HAP-1 (cell line): ENCODE measurements at regions not wholly inside any gene's neighbourhood (a gene's known extent, or its start where the extent isn't known, plus 50 kb on each side); places are given as distances from the start of the nearest gene placed in this dataset.

Experiments used
- DNase-seq, 2 experiments: peaks; one replicate each; pipeline ENCODE4 v3.0.0-alpha.2; 2016 to 2020; ENCODE audit warnings: low spot score in 2 of 2
- H3K27me3 ChIP-seq: fragments of 250-450 bp; sonication (Bioruptor Pico); 2 replicates; pipeline ENCODE4 v1.5.1; 2020; ENCODE audit warnings: low read depth, mild to moderate bottlenecking, moderate library complexity
- H3K36me3 ChIP-seq: fragments of 250-450 bp; sonication (Bioruptor Pico); replicated peaks from 2 replicates; pipeline ENCODE4 v1.5.1; 2020; ENCODE audit warnings: mild to moderate bottlenecking
- H3K4me1 ChIP-seq: fragments of 250-450 bp; sonication (Bioruptor Pico); 2 replicates; pipeline ENCODE4 v1.5.1; 2020; ENCODE audit warnings: mild to moderate bottlenecking
- H3K4me3 ChIP-seq: fragments of 250-450 bp; sonication (Bioruptor Pico); 2 replicates; pipeline ENCODE4 v1.5.1; 2020; ENCODE audit warnings: mild to moderate bottlenecking, moderate library complexity
- H3K9me3 ChIP-seq: fragments of 250-450 bp; sonication (Bioruptor Pico); 2 replicates; pipeline ENCODE4 v1.5.1; 2020; ENCODE audit warnings: mild to moderate bottlenecking, moderate library complexity
- in situ Hi-C: fragments of 300-500 bp; cut with MboI; formaldehyde crosslinking; loops from 3 replicates; pipeline ENCODE4 v1.14.3; 2020; ENCODE audit warnings: low sequenced_read_pairs, inconsistent platforms, mixed read lengths

- Histone ChIP-seq H3K4me1 (no peaks in the 10 kb centered on the region), H3K9me3 (0 out of 2 replicates have a peak, but pooled peaks cover 2% of the 10 kb centered on the region)
- DNase-seq: no peak
Observed at GRCh38 chr16:65213866-65214595, 92.2 kb upstream of the CDH11 start.

GRCh38 chr16:65212791-65213190 lies 90.9 kb upstream of the CDH11 start:
- H3K36me3 ChIP-seq: no peaks in the 10 kb centered on the region
- no peak for DNase-seq
- in situ Hi-C loops: no loop called here

More at GRCh38 chr16:65213866-65214595, 92.2 kb upstream of the CDH11 start:
- Histone ChIP-seq H3K36me3 (no peaks in the 10 kb centered on the region), H3K27me3 (no peaks in the 10 kb centered on the region), H3K4me3 (no peak overlapping the region)
- in situ Hi-C loops: no loop called here

GRCh38 chr16:65212240-65212639 lies 90.4 kb upstream of the CDH11 start:
- H3K4me1 ChIP-seq: no peaks in the 10 kb centered on the region
- in situ Hi-C loops: no loop called here
- no peaks in the 10 kb centered on the region for H3K27me3 ChIP-seq
- no peak for DNase-seq
- no peaks in the 10 kb centered on the region for H3K36me3 ChIP-seq
- no peak overlapping the region for H3K4me3 ChIP-seq
- no peaks in the 10 kb centered on the region for H3K9me3 ChIP-seq

More at GRCh38 chr16:65212791-65213190, 90.9 kb upstream of the CDH11 start:
- H3K9me3 ChIP-seq: no peaks in the 10 kb centered on the region
- no peaks in the 10 kb centered on the region for H3K4me1 ChIP-seq
- H3K4me3 ChIP-seq: no peak overlapping the region
- no peaks in the 10 kb centered on the region for H3K27me3 ChIP-seq

GRCh38 chr16:65202461-65202860 lies 80.6 kb upstream of the CDH11 start:
- no peak overlapping the region for H3K4me3 ChIP-seq
- H3K9me3 ChIP-seq: no peaks in the 10 kb centered on the region
- no peaks in the 10 kb centered on the region for H3K27me3 ChIP-seq
- in situ Hi-C loops: no loop called here
- DNase-seq: no peak
- H3K36me3 ChIP-seq: no peaks in the 10 kb centered on the region
- no peaks in the 10 kb centered on the region for H3K4me1 ChIP-seq

- in situ Hi-C loops: no loop called here
- no peak for DNase-seq
- Histone ChIP-seq H3K4me1 (no peaks in the 10 kb centered on the region), H3K27me3 (no peaks in the 10 kb centered on the region), H3K9me3 (no peaks in the 10 kb centered on the region), H3K36me3 (no peaks in the 10 kb centered on the region), H3K4me3 (no peak overlapping the region)
Observed at GRCh38 chr16:65201511-65201910, 79.6 kb upstream of the CDH11 start.

GRCh38 chr16:65200857-65201256 lies 79.0 kb upstream of the CDH11 start:
- DNase-seq: no peak
- no peak overlapping the region for H3K4me3 ChIP-seq
- no peaks in the 10 kb centered on the region for H3K27me3 ChIP-seq
- in situ Hi-C loops: no loop called here
- H3K9me3 ChIP-seq: no peaks in the 10 kb centered on the region
- no peaks in the 10 kb centered on the region for H3K4me1 ChIP-seq
- H3K36me3 ChIP-seq: no peaks in the 10 kb centered on the region

GRCh38 chr16:65200156-65200773 lies 78.4 kb upstream of the CDH11 start:
- Histone ChIP-seq H3K4me1 (no peaks in the 10 kb centered on the region), H3K27me3 (no peaks in the 10 kb centered on the region), H3K4me3 (no peak overlapping the region), H3K36me3 (no peaks in the 10 kb centered on the region), H3K9me3 (no peaks in the 10 kb centered on the region)
- in situ Hi-C loops: no loop called here
- DNase-seq: no peak

GRCh38 chr16:65196420-65197075 lies 74.7 kb upstream of the CDH11 start:
- no peaks in the 10 kb centered on the region for H3K9me3 ChIP-seq
- DNase-seq: no peak
- H3K4me3 ChIP-seq: no peak overlapping the region
- H3K4me1 ChIP-seq: no peaks in the 10 kb centered on the region
- H3K27me3 ChIP-seq: no peaks in the 10 kb centered on the region
- in situ Hi-C loops: no loop called here
- H3K36me3 ChIP-seq: no peaks in the 10 kb centered on the region

GRCh38 chr16:65195998-65196397 lies 74.1 kb upstream of the CDH11 start:
- Histone ChIP-seq H3K4me1 (no peaks in the 10 kb centered on the region), H3K4me3 (no peak overlapping the region), H3K9me3 (no peaks in the 10 kb centered on the region), H3K27me3 (no peaks in the 10 kb centered on the region), H3K36me3 (no peaks in the 10 kb centered on the region)
- no peak for DNase-seq
- in situ Hi-C loops: no loop called here

- Histone ChIP-seq H3K9me3 (no peaks in the 10 kb centered on the region), H3K27me3 (no peaks in the 10 kb centered on the region), H3K4me1 (no peaks in the 10 kb centered on the region), H3K36me3 (no peaks in the 10 kb centered on the region), H3K4me3 (no peak overlapping the region)
- no peak for DNase-seq
- in situ Hi-C loops: no loop called here
Observed at GRCh38 chr16:65185241-65185778, 63.4 kb upstream of the CDH11 start.

- DNase-seq: no peak
- no peaks in the 10 kb centered on the region for H3K27me3 ChIP-seq
- no peaks in the 10 kb centered on the region for H3K4me1 ChIP-seq
- no peak overlapping the region for H3K4me3 ChIP-seq
- no peaks in the 10 kb centered on the region for H3K36me3 ChIP-seq
- in situ Hi-C loops: no loop called here
- H3K9me3 ChIP-seq: no peaks in the 10 kb centered on the region
Observed at GRCh38 chr16:65181071-65181561, 59.3 kb upstream of the CDH11 start.

GRCh38 chr16:65178151-65178550 lies 56.3 kb upstream of the CDH11 start:
- H3K4me1 ChIP-seq: no peaks in the 10 kb centered on the region

GRCh38 chr16:65176603-65177002 lies 54.7 kb upstream of the CDH11 start:
- Histone ChIP-seq H3K9me3 (no peaks in the 10 kb centered on the region), H3K36me3 (no peaks in the 10 kb centered on the region), H3K27me3 (no peaks in the 10 kb centered on the region), H3K4me1 (no peaks in the 10 kb centered on the region), H3K4me3 (no peak overlapping the region)
- DNase-seq: no peak
- in situ Hi-C loops: no loop called here

More at GRCh38 chr16:65178151-65178550, 56.3 kb upstream of the CDH11 start:
- no peak for DNase-seq
- Histone ChIP-seq H3K9me3 (no peaks in the 10 kb centered on the region), H3K27me3 (no peaks in the 10 kb centered on the region), H3K36me3 (no peaks in the 10 kb centered on the region), H3K4me3 (no peak overlapping the region)
- in situ Hi-C loops: no loop called here

- in situ Hi-C loops: no loop called here
- Histone ChIP-seq H3K9me3 (no peaks in the 10 kb centered on the region), H3K4me3 (no peak overlapping the region), H3K36me3 (no peaks in the 10 kb centered on the region), H3K27me3 (no peaks in the 10 kb centered on the region), H3K4me1 (no peaks in the 10 kb centered on the region)
- DNase-seq: no peak
Observed at GRCh38 chr16:65172356-65172755, 50.5 kb upstream of the CDH11 start.
